ENCODE measurements at regions not wholly inside any gene's neighbourhood (a gene's known extent, or its start where the extent isn't known, plus 50 kb on each side); places are given as distances from the start of the nearest gene placed in this dataset.

GRCh38 chr19:16022681-16023080, 53.6 kb upstream of the TPM4 start:
- ChIA-PET CTCF (interaction anchor here (1.0 kb wide), 1 partner anchor 21 kb away, joined by 5 read pairs; no protein-coding TSS in a partner anchor), POLR2A (no interaction called here)
- BruUV-seq (replicated peaks): no TSS peak
- dilution Hi-C loops (cut with MboI; ENCODE audit: extremely low pct_ligation_motif_present, low sequenced_read_pairs): no loop called here
- H3K27ac ChIP-seq (ENCODE audit: insufficient read depth, low read depth, low read length): no peak overlapping the region
- no peaks in the 10 kb centered on the region for H3K79me2 ChIP-seq (ENCODE audit: control insufficient read depth, insufficient read depth, low read length)
- no peaks in the 10 kb centered on the region for H3K4me1 ChIP-seq (ENCODE audit: control insufficient read depth, extremely low read depth, insufficient read depth, low read length)
- no peak for FAIRE-seq
- H4K20me1 ChIP-seq (replicated peaks; ENCODE audit: control insufficient read depth, extremely low read depth, insufficient read depth, low read length): no peaks in the 10 kb centered on the region
- no peaks in the 10 kb centered on the region for H3K9me3 ChIP-seq (replicated peaks; ENCODE audit: control insufficient read depth, insufficient read depth, low read length)
- no peak for DNase-seq (ENCODE audit: low read depth, low spot score)
- TF ChIP-seq POLR2AphosphoS5 (IDR thresholded peaks at IDR 0.05; ENCODE audit: insufficient read depth, low read depth, low read length) (no peak), EZH2 (IDR thresholded peaks at IDR 0.05; ENCODE audit: borderline replicate concordance, low read depth, low read length, severe bottlenecking) (no peak), POLR2A (IDR thresholded peaks at IDR 0.05; ENCODE audit: low read depth, low read length) (no peak), FOS (IDR thresholded peaks at IDR 0.05; ENCODE audit: borderline replicate concordance, insufficient read depth, low read length) (no peak), MAX (IDR thresholded peaks at IDR 0.05; ENCODE audit: insufficient read depth, insufficient read length) (no peak), GATA2 (IDR thresholded peaks at IDR 0.05; ENCODE audit: insufficient read depth, insufficient read length, low read depth, low read length) (no peak)
- intact Hi-C loops (cut with micrococcal nuclease): no loop called here
- no peak overlapping the region for H3K4me2 ChIP-seq (ENCODE audit: insufficient read depth, low read length)
- H2AFZ ChIP-seq (ENCODE audit: low read depth, low read length): no peak overlapping the region
- H3K9ac ChIP-seq (replicated peaks; ENCODE audit: extremely low read depth, insufficient read depth, low read length): no peak overlapping the region
- H3K27me3 ChIP-seq (ENCODE audit: control insufficient read depth in 2 of 2, insufficient read depth in 2 of 2, low read length in 2 of 2): no peaks in the 10 kb centered on the region
- no peaks in the 10 kb centered on the region for H3K9me1 ChIP-seq (replicated peaks; ENCODE audit: control insufficient read depth, extremely low read depth, insufficient read depth, low read length)
- no peak overlapping the region for H3K4me3 ChIP-seq (replicated peaks in 1 of 3; ENCODE audit: insufficient read depth in 1 of 3, low read depth in 1 of 3, low read length in 3 of 3)
- H3K36me3 ChIP-seq (ENCODE audit: control insufficient read depth in 2 of 2, extremely low read depth in 1 of 2, insufficient read depth in 2 of 2, low read length in 2 of 2): no peaks in the 10 kb centered on the region

- intact Hi-C loops (cut with micrococcal nuclease): no loop called here
- Histone ChIP-seq H3K36me3 (ENCODE audit: control insufficient read depth in 2 of 2, extremely low read depth in 1 of 2, insufficient read depth in 2 of 2, low read length in 2 of 2) (no peaks in the 10 kb centered on the region), H4K20me1 (replicated peaks; ENCODE audit: control insufficient read depth, extremely low read depth, insufficient read depth, low read length) (no peaks in the 10 kb centered on the region), H3K9me3 (replicated peaks; ENCODE audit: control insufficient read depth, insufficient read depth, low read length) (no peaks in the 10 kb centered on the region), H3K9ac (replicated peaks; ENCODE audit: extremely low read depth, insufficient read depth, low read length) (no peak overlapping the region), H3K4me2 (ENCODE audit: insufficient read depth, low read length) (no peak overlapping the region), H2AFZ (ENCODE audit: low read depth, low read length) (no peak overlapping the region), H3K79me2 (ENCODE audit: control insufficient read depth, insufficient read depth, low read length) (no peaks in the 10 kb centered on the region), H3K27me3 (ENCODE audit: control insufficient read depth in 2 of 2, insufficient read depth in 2 of 2, low read length in 2 of 2) (no peaks in the 10 kb centered on the region), H3K4me1 (ENCODE audit: control insufficient read depth, extremely low read depth, insufficient read depth, low read length) (no peaks in the 10 kb centered on the region), H3K4me3 (replicated peaks in 1 of 3; ENCODE audit: insufficient read depth in 1 of 3, low read depth in 1 of 3, low read length in 3 of 3) (no peak overlapping the region), H3K9me1 (replicated peaks; ENCODE audit: control insufficient read depth, extremely low read depth, insufficient read depth, low read length) (no peaks in the 10 kb centered on the region), H3K27ac (ENCODE audit: insufficient read depth, low read depth, low read length) (no peak overlapping the region)
- no TSS peak for BruUV-seq (replicated peaks)
- ChIA-PET POLR2A (no interaction called here), CTCF (interaction anchor here (1.0 kb wide), 1 partner anchor 21 kb away, joined by 5 read pairs; no protein-coding TSS in a partner anchor)
- dilution Hi-C loops (cut with MboI; ENCODE audit: extremely low pct_ligation_motif_present, low sequenced_read_pairs): no loop called here
- TF ChIP-seq POLR2AphosphoS5 (IDR thresholded peaks at IDR 0.05; ENCODE audit: insufficient read depth, low read depth, low read length): no peak
- no peak for TF ChIP-seq MAX (IDR thresholded peaks at IDR 0.05; ENCODE audit: insufficient read depth, insufficient read length)
- TF ChIP-seq CTCF (IDR thresholded peaks at IDR 0.05; ENCODE audit: extremely low read depth in 1 of 2, insufficient read depth in 1 of 2, low read depth in 1 of 2, low read length in 2 of 2): no peak
- FAIRE-seq (no peak), DNase-seq (ENCODE audit: low read depth, low spot score) (no peak)
Measured at GRCh38 chr19:16023146-16023915, 53.0 kb upstream of the TPM4 start.
